CD4-positive, alpha-beta memory T cell (primary cell): ENCODE measurements at regions not wholly inside any gene's neighbourhood (a gene's known extent, or its start where the extent isn't known, plus 50 kb on each side); places are given as distances from the start of the nearest gene placed in this dataset.

Source experiments
- CTCF ChIA-PET: fragments of 350-600 bp; sonication (Branson Sonifier 250); formaldehyde crosslinking; loops from one replicate; lab custom pipeline; 2021; ENCODE audit warnings: inconsistent platforms; ENCODE audit not compliant: partially characterized antibody; lab: Charles Lee
- POLR2A ChIA-PET: fragments of 350-600 bp; sonication (Branson Sonifier 250); formaldehyde crosslinking; loops from one replicate; lab custom pipeline; 2021; ENCODE audit not compliant: partially characterized antibody; lab: Charles Lee
- DNase-seq, 5 donors: peaks; one replicate each; pipeline versions ENCODE4 v3.0.0 to v3.0.0-alpha.2; 2020 to 2022; ENCODE audit warnings: mixed read lengths in 1 of 5
- H3K27ac ChIP-seq: one replicate; pipeline ENCODE4 v1.7.0; 2013; ENCODE audit warnings: low read depth, low read length
- H3K27me3 ChIP-seq: 2 replicates; pipeline ENCODE4 v1.7.0; 2013; ENCODE audit warnings: mild to moderate bottlenecking, low read length, moderate library complexity; ENCODE audit not compliant: insufficient read depth
- H3K36me3 ChIP-seq: 2 replicates; pipeline ENCODE4 v1.7.0; 2013; ENCODE audit warnings: mild to moderate bottlenecking, low read length, moderate library complexity; ENCODE audit not compliant: insufficient read depth
- H3K4me1 ChIP-seq: 2 replicates; pipeline ENCODE4 v1.7.0; 2013; ENCODE audit warnings: mild to moderate bottlenecking, low read length, moderate library complexity; ENCODE audit not compliant: insufficient read depth
- H3K4me3 ChIP-seq, 2 donors: one replicate each; pipeline ENCODE4 v1.7.0; 2013; ENCODE audit warnings: low read length in 2 of 2, mild to moderate bottlenecking in 1 of 2
- H3K9me3 ChIP-seq, 2 donors: one replicate each; pipeline ENCODE4 v1.7.0; 2013; ENCODE audit warnings: low read length in 2 of 2, control low read depth in 1 of 2; ENCODE audit not compliant: control insufficient read depth in 1 of 2
- H3K27ac Mint-ChIP-seq, 7 donors: one replicate each; pipeline ENCODE4 v1.8.0; 2020 to 2021; ENCODE audit warnings: mixed read lengths in 7 of 7, mild to moderate bottlenecking in 6 of 7, inconsistent platforms in 3 of 7, moderate library complexity in 3 of 7
- H3K27me3 Mint-ChIP-seq, 2 donors: one replicate each; pipeline ENCODE4 v1.8.0; 2020 to 2021; ENCODE audit warnings: mixed read lengths in 2 of 2
- H3K36me3 Mint-ChIP-seq, 2 donors: one replicate each; pipeline ENCODE4 v1.8.0; 2020 to 2021; ENCODE audit warnings: mixed read lengths in 2 of 2, inconsistent platforms in 1 of 2, mild to moderate bottlenecking in 1 of 2
- H3K4me1 Mint-ChIP-seq, 4 donors: one replicate each; pipeline ENCODE4 v1.8.0; 2020 to 2021; ENCODE audit warnings: mixed read lengths in 4 of 4, mild to moderate bottlenecking in 1 of 4
- H3K4me3 Mint-ChIP-seq, 8 donors: one replicate each; pipeline ENCODE4 v1.8.0; 2020 to 2021; ENCODE audit warnings: mixed read lengths in 8 of 8, mild to moderate bottlenecking in 7 of 8, moderate library complexity in 6 of 8, inconsistent platforms in 3 of 8
- H3K9me3 Mint-ChIP-seq, 8 donors: one replicate each; pipeline ENCODE4 v1.8.0; 2020 to 2021; ENCODE audit warnings: mixed read lengths in 8 of 8, mild to moderate bottlenecking in 5 of 8, inconsistent platforms in 3 of 8, moderate library complexity in 1 of 8
- intact Hi-C: fragments of 100-400 bp; cut with micrococcal nuclease; formaldehyde crosslinking; loops from one replicate; pipeline ENCODE4 v1.15.1; 2023

GRCh38 chrX:121782544-121782943 lies 735.1 kb downstream of the GLUD2 start:
- ChIA-PET CTCF (no interaction called here), POLR2A (no interaction called here)
- H3K27me3 ChIP-seq = no peaks in the 10 kb centered on the region
- H3K4me1 Mint-ChIP-seq = no peaks in the 10 kb centered on the region
- no peak overlapping the region for H3K4me3 ChIP-seq
- DNase-seq = no peak
- H3K9me3 Mint-ChIP-seq = peaks cover 0 to under 1% (median 0%) of the 10 kb centered on the region in 8 donors
- intact Hi-C loops = no loop called here
- no peaks in the 10 kb centered on the region for H3K27me3 Mint-ChIP-seq
- H3K4me3 Mint-ChIP-seq = no peak overlapping the region
- no peaks in the 10 kb centered on the region for H3K36me3 ChIP-seq
- no peaks in the 10 kb centered on the region for H3K9me3 ChIP-seq
- H3K27ac ChIP-seq = no peak overlapping the region
- no peaks in the 10 kb centered on the region for H3K4me1 ChIP-seq
- no peak overlapping the region for H3K27ac Mint-ChIP-seq
- no peaks in the 10 kb centered on the region for H3K36me3 Mint-ChIP-seq

GRCh38 chrX:121782976-121783375 lies 735.6 kb downstream of the GLUD2 start:
- Mint-ChIP-seq H3K9me3 (no peaks in the 10 kb centered on the region), H3K4me3 (no peak overlapping the region), H3K4me1 (no peaks in the 10 kb centered on the region), H3K36me3 (no peaks in the 10 kb centered on the region), H3K27ac (no peak overlapping the region), H3K27me3 (no peaks in the 10 kb centered on the region)
- ChIA-PET CTCF (no interaction called here), POLR2A (no interaction called here)
- DNase-seq = no peak
- H3K9me3 ChIP-seq = no peaks in the 10 kb centered on the region
- no peaks in the 10 kb centered on the region for H3K27me3 ChIP-seq
- intact Hi-C loops = no loop called here
- no peak overlapping the region for H3K27ac ChIP-seq
- H3K4me1 ChIP-seq = no peaks in the 10 kb centered on the region
- no peak overlapping the region for H3K4me3 ChIP-seq
- no peaks in the 10 kb centered on the region for H3K36me3 ChIP-seq

- no peaks in the 10 kb centered on the region for H3K27me3 Mint-ChIP-seq
- CTCF ChIA-PET = no interaction called here
- H3K27me3 ChIP-seq = no peaks in the 10 kb centered on the region
- H3K27ac ChIP-seq = no peak overlapping the region
- no peak overlapping the region for H3K4me3 Mint-ChIP-seq
- H3K9me3 ChIP-seq = no peaks in the 10 kb centered on the region
- H3K36me3 Mint-ChIP-seq = no peaks in the 10 kb centered on the region
- POLR2A ChIA-PET = no interaction called here
- H3K9me3 Mint-ChIP-seq = peaks cover 0 to 5% (median 3%) of the 10 kb centered on the region in 8 donors
- intact Hi-C loops = no loop called here
- DNase-seq = peak in 1 of 5 donors; percentile 28
- H3K4me1 Mint-ChIP-seq = no peaks in the 10 kb centered on the region
- no peak overlapping the region for H3K4me3 ChIP-seq
- no peak overlapping the region for H3K27ac Mint-ChIP-seq
- no peaks in the 10 kb centered on the region for H3K36me3 ChIP-seq
- no peaks in the 10 kb centered on the region for H3K4me1 ChIP-seq
Observed at GRCh38 chrX:121802881-121803412, 755.5 kb downstream of the GLUD2 start.

- H3K27ac ChIP-seq = no peak overlapping the region
- no peak overlapping the region for H3K4me3 ChIP-seq
- CTCF ChIA-PET = no interaction called here
Observed at GRCh38 chrX:121823406-121823805, 776.0 kb downstream of the GLUD2 start.

GRCh38 chrX:121831601-121832000 lies 784.2 kb downstream of the GLUD2 start:
- H3K36me3 Mint-ChIP-seq = no peaks in the 10 kb centered on the region
- no peak for DNase-seq
- POLR2A ChIA-PET = no interaction called here
- H3K36me3 ChIP-seq = no peaks in the 10 kb centered on the region
- no peak overlapping the region for H3K27ac ChIP-seq
- no peaks in the 10 kb centered on the region for H3K4me1 ChIP-seq
- H3K9me3 ChIP-seq = no peaks in the 10 kb centered on the region
- no peaks in the 10 kb centered on the region for H3K4me1 Mint-ChIP-seq
- no peak overlapping the region for H3K27ac Mint-ChIP-seq
- no peak overlapping the region for H3K4me3 ChIP-seq
- peaks cover 0 to 1% (median 0%) of the 10 kb centered on the region in 8 donors for H3K9me3 Mint-ChIP-seq
- intact Hi-C loops = no loop called here
- no peak overlapping the region for H3K4me3 Mint-ChIP-seq
- H3K27me3 ChIP-seq = no peaks in the 10 kb centered on the region
- no peaks in the 10 kb centered on the region for H3K27me3 Mint-ChIP-seq
- CTCF ChIA-PET = no interaction called here

More at GRCh38 chrX:121823406-121823805, 776.0 kb downstream of the GLUD2 start:
- Mint-ChIP-seq H3K36me3 (no peaks in the 10 kb centered on the region), H3K9me3 (peaks cover 0 to 5% (median 0%) of the 10 kb centered on the region in 8 donors), H3K4me3 (no peak overlapping the region), H3K27ac (no peak overlapping the region), H3K4me1 (no peaks in the 10 kb centered on the region), H3K27me3 (no peaks in the 10 kb centered on the region)
- Histone ChIP-seq H3K27me3 (no peaks in the 10 kb centered on the region), H3K9me3 (no peaks in the 10 kb centered on the region), H3K4me1 (no peaks in the 10 kb centered on the region), H3K36me3 (no peaks in the 10 kb centered on the region)
- intact Hi-C loops = no loop called here
- POLR2A ChIA-PET = no interaction called here
- DNase-seq = no peak

- Mint-ChIP-seq H3K27ac (no peak overlapping the region), H3K4me3 (no peak overlapping the region), H3K36me3 (no peaks in the 10 kb centered on the region), H3K9me3 (peaks cover 0 to 1% (median 0%) of the 10 kb centered on the region in 8 donors), H3K27me3 (no peaks in the 10 kb centered on the region), H3K4me1 (no peaks in the 10 kb centered on the region)
- Histone ChIP-seq H3K27ac (no peak overlapping the region), H3K27me3 (no peaks in the 10 kb centered on the region), H3K36me3 (no peaks in the 10 kb centered on the region), H3K9me3 (no peaks in the 10 kb centered on the region), H3K4me3 (no peak overlapping the region), H3K4me1 (no peaks in the 10 kb centered on the region)
- ChIA-PET POLR2A (no interaction called here), CTCF (no interaction called here)
- DNase-seq = no peak
- intact Hi-C loops = no loop called here
Observed at GRCh38 chrX:121832446-121832845, 785.0 kb downstream of the GLUD2 start.

- H3K4me3 ChIP-seq = no peak overlapping the region
- CTCF ChIA-PET = no interaction called here
- H3K27ac Mint-ChIP-seq = no peak overlapping the region
- no peaks in the 10 kb centered on the region for H3K36me3 Mint-ChIP-seq
- H3K9me3 Mint-ChIP-seq = peaks cover 0 to 1% (median 0%) of the 10 kb centered on the region in 8 donors
- no peak overlapping the region for H3K27ac ChIP-seq
- no peaks in the 10 kb centered on the region for H3K9me3 ChIP-seq
- POLR2A ChIA-PET = no interaction called here
- no peaks in the 10 kb centered on the region for H3K27me3 Mint-ChIP-seq
- H3K4me3 Mint-ChIP-seq = no peak overlapping the region
- no peaks in the 10 kb centered on the region for H3K4me1 ChIP-seq
- no peaks in the 10 kb centered on the region for H3K27me3 ChIP-seq
- no peak for DNase-seq
- no peaks in the 10 kb centered on the region for H3K4me1 Mint-ChIP-seq
- H3K36me3 ChIP-seq = no peaks in the 10 kb centered on the region
- intact Hi-C loops = no loop called here
Observed at GRCh38 chrX:121836000-121836399, 788.6 kb downstream of the GLUD2 start.

- Mint-ChIP-seq H3K27ac (no peak overlapping the region), H3K4me3 (no peak overlapping the region)
Observed at GRCh38 chrX:121851033-121851432, 803.6 kb downstream of the GLUD2 start.

More at GRCh38 chrX:121851033-121851432, 803.6 kb downstream of the GLUD2 start:
- H3K27me3 ChIP-seq = no peaks in the 10 kb centered on the region
- H3K4me1 ChIP-seq = no peaks in the 10 kb centered on the region
- Mint-ChIP-seq H3K27me3 (no peaks in the 10 kb centered on the region), H3K4me1 (no peaks in the 10 kb centered on the region), H3K36me3 (no peaks in the 10 kb centered on the region), H3K9me3 (peaks cover 0 to 4% (median 1%) of the 10 kb centered on the region in 8 donors)
- no peak for DNase-seq
- intact Hi-C loops = no loop called here
- no peaks in the 10 kb centered on the region for H3K36me3 ChIP-seq
- H3K9me3 ChIP-seq = no peaks in the 10 kb centered on the region
- POLR2A ChIA-PET = no interaction called here
- CTCF ChIA-PET = no interaction called here
- H3K4me3 ChIP-seq = no peak overlapping the region
- H3K27ac ChIP-seq = no peak overlapping the region
